NCI-H1048 (cell line): ENCODE measurements at regions not wholly inside any gene's neighbourhood (a gene's known extent, or its start where the extent isn't known, plus 50 kb on each side); places are given as distances from the start of the nearest gene placed in this dataset.

Experiments used
- DNase-seq: peaks from one replicate; lab custom pipeline; 2025; lab: John Stamatoyannopoulos, UW

DNA sequence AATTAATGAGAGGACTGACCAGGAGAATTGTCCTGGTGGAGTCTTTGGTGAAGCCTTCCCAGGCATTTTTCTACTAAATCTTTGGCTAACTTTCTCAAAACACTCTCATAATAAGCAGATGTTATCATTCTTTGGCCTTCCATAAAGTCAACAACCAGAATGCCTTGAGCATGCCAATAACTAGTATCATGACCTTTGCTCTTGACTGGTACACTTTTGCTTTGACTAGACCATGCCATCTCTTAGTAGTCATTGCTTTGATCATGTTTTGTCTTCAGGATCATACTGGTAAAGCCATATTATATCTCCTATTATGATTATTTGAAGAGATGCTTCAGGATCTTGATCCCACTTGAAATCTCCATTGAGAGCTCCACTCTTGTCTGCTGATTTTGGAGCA lies 506.9 kb downstream of the ELAVL2 start:
- no peak for DNase-seq

DNA sequence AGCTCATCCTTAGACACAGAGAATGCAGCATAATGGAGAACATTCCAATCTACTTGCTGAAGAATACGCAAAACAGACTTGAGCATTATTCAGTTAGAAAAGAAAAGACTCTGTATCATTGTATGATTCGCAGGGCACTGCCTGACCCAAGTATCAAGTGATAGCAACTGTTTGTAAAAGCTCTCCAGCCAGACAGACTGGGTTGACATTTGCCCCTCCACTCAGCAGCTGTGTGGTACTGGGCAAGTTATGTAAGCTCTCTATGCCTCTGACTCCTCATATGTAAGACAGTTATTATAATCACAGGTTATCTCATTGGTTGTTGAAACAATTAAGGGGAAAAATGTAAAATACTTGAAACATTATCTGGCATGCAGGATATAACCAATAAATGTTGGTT lies 505.0 kb downstream of the ELAVL2 start:
- DNase-seq, result no peak

DNA sequence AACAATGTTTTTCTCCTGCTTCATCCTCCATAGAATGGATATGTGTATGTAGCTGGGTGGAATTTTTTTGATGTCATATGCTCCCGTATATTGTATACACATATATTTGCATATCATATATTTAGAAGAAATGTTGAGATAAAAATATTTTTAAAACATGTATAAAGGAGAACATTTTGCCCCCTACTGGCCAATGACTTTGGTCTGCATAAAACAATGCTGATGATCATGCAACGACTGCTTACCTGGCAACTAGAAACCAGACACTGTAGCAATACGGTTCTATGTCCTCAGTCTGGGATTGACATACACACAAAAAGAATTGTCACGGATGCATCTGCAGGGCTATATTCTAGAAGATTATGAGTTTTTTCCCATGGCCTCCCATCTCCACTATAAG lies 503.6 kb downstream of the ELAVL2 start:
- no peak for DNase-seq

DNA sequence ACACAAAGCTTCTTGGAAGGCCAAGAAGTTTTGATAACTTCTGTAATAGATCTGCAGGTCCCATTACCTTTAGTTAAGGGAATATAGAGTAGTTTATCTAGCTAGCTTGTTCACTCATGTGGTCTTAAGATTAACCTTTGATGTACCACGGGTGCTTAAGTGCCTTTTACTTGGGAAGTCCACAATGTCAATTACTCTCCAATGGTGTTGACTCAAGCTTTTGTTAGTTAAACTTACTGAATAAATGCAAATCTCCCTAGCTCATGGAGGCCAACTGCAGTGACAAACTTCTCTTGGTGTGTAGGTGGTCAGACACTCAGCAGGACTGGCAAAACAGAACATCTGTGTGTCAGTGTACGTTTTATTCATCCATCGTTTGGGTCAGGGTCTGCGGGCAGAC lies 501.5 kb downstream of the ELAVL2 start:
- no peak for DNase-seq

DNA sequence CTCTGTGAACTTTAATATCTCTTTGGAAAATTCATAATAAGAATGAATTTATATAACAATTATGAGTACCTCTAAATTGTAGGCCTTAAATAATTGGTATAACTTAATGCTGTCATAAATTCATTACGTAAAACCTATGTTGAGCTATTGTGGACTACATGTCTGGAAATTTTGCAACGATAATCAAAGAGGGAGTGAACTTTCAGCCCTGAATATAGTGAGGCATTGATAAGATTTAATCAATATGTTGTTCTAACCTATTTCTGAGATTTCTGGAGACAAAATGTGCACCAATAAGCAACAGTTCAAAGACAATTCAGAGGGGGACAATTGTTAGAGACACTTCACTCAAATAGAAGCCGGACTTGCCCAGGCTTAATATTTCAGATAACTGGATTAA lies 499.4 kb downstream of the ELAVL2 start:
- no peak for DNase-seq

DNA sequence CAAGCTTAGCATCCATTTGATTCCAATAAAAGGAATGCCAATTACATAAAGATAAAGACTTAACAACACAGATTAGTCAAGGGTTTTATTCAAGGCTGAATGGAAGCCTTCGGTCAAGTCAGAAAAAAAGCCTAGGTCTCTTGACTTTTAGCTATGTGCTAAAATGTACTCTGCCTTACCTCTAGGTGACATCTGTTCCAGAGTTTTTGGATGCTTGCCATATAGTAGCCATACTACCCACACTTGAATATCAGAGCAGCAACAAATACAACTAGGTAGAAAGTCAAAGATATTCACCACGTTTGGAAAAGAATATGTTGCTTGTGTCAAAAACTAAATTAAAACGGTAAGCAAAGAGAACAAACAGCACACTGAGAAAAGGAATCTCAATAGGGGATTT lies 484.7 kb downstream of the ELAVL2 start:
- no peak for DNase-seq

DNA sequence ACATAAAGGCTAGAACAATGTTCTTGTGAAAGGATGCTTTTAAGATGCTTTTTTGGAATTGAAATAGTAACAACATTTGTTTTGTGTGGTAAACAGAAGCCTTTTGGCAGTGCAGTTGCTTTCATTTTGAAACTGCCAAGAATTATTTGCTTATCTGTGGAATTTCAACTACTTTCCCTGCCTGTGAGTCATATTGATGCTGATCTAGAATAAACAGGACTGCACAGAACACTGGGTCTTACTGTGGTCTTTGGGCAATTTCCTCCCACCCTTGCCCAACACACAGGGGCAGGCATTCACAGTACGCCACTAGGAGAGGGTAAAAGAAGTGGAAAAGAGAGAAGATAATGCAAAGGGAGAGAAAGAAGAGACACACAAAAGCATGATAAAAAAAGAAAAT lies 483.7 kb downstream of the ELAVL2 start:
- DNase-seq, result no peak

DNA sequence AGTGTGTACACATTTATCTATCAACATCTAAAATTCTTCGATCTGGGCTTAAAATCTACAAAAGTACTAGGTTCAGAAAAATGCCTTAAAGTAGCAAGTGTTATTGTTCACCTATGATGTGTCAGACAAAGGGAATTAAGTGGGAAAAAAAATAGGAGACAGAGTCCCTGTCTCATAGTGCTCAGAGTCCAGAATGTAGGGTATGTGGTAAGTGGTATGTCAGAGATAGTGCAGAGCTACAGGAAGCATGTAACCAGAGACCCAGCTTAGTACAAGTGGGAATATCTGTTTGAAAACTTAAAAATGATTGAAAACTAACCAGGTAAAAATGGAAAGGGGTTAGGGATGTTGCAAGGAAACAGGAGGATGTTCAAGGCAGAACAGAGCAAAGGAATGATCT lies 482.8 kb downstream of the ELAVL2 start:
- DNase-seq, result no peak

DNA sequence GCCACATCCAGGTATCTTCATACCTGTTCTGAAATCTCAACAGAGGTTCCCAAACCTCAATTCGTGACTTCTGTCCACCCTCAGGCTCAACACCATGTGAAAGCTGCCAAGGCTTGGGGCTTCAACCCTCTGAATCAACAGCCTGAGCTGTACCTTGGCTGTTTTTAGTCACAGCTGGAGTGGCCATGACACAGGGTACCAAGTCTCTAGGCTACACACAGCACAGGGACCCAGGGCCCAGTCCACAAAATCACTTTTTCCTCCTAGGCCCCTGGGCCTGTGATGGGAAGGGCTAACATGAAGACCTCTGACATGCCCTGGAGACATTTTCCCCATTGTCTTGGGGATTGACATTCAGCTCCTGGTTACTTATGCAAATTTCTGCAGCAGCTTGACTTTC lies 464.9 kb downstream of the ELAVL2 start:
- no peak for DNase-seq

DNA sequence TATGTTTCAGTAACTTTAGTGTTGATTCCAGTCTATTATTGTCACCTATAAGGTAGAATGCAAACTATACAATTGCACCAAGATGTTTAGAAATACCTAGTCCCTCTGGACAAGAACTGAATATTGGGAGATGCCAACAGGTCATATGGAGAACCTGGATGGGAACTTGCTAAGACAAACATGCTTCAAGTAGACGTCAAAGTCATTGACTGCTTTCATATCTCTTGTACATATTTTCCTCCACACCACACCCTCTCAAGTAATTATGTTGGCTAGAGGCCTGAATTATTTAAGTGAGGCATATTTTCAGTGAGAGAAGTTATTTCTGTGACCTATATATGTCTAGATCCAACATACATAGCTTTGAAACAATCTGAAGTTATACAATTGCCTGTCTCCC lies 453.3 kb downstream of the ELAVL2 start:
- DNase-seq, result no peak

DNA sequence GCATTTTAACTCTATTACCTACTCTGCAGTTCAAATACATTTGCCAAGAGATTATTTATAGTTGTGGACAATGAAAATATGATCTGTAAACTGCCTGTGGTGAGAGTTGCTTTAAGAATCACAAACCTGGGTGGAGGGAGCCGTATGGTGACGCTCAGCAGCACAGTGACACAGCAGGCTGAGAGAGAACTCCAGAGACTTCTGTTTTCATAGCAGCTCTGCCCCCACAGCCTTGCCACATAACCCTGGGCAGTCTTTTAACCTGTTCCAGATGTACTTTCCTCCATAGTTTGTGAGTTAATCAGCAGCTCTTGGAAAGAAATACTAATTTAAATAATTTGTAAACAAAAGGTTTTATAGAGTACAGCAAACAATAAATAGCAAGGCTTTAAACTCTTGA lies 450.5 kb downstream of the ELAVL2 start:
- DNase-seq, result no peak

DNA sequence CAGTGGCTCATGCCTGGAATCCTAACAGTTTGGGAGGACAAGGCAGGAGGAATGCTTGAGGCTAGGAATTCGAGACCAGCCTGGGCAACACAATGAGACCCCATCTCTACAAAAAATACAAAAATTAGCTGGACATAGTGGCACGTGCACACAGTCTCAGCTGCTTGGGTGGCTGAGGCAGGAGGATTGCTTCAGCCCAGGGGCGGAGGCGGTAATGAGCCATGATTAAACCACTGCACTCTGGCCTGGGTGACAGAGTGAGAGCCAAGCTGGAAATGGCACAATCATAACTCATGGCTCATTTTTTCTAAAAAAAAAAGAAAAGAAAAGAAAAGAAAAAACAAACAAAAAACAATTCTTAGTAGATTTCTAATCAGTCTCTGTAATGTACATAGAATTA lies 446.2 kb downstream of the ELAVL2 start:
- no peak for DNase-seq

DNA sequence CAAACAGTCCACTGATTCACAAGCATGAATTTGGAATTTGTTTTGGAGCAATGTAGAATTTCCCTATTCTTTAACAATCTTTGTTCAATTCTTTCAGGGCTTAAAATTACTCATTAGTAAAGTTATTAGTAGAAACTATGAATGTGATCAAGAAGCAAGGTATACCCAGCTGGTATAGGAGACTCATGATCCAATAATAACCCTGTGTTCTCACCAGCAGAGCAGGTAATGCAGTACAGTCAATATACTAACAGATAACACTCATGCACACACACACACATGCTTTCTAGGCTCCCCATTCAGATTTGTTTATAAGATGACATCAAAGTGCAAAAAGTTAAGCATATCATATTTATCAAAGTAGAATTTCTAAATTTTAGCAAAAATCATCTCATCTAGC lies 445.2 kb downstream of the ELAVL2 start:
- DNase-seq, result no peak

DNA sequence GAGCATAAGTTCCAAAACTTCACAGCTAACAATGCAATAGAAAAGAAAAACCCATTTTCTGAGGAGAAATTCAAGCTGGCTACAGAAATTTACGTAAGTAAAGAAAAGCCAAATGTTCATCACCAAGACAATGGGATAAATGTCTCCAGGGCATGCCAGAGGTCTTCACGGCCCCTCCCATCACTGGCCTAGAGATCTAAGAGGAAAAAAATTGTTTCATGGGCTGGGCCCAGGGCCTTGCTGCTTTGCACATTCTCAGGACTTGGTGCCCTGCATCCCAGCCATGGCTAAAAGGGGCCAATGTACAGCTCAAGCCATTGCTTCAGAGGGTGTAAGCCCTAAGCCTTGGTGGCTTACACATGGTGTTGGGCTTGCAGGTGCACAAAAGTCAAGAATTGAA lies 443.6 kb downstream of the ELAVL2 start:
- DNase-seq, result no peak

DNA sequence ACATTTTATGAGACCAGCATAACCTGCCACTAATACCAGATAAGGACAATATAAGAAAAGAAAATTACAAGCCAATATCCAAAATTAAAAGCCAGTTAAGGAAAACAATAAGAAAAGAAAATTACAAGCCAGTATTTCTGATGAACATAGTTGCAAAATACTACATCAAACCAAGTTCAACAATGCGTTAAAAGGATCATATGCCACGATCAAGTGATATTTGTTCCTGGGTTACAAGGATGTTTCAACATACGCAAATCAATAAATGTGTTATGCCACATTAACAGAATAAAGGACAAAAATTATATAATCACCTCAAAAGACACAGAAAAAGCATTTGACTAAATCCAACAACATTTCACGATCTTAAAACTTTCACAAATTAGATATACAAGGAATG lies 431.9 kb downstream of the ELAVL2 start:
- no peak for DNase-seq

DNA sequence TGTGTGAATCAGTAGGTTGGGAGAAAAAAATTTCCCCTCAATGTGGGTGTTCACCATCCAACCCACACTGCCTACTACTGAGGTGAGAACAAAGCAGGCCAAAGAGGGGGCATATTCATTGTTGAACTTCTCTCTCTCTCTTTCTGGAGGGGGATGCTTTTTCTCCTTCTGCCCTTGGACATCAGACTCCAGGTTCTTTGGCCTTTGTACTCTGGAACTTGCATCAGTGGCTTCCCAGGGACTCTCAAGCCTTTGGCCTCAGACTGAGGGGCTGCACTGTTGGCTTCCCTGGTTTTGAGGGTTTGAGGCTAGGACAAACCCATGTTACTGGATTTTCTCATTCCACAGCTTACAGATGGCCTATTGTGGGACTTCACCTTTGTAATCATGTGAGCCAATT lies 417.2 kb downstream of the ELAVL2 start:
- no peak for DNase-seq

DNA sequence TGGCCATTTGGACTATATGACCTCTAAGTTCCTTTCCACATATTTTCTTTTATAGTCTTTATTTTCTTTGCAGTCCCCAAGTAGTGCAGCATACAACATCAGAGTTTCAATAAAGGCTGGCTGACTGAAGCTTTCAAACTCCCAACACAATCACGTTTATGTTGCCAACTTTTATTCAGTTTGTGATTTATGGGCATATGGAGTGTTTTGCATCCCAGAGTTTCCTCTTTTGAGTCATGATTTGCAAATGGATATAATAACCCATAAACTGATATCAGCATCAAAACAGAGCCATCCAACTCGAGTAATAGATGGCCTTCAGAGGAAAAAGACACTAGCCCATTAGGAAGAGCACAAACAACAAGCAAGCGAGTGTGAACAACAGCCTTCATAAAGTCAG lies 414.0 kb downstream of the ELAVL2 start:
- no peak for DNase-seq

DNA sequence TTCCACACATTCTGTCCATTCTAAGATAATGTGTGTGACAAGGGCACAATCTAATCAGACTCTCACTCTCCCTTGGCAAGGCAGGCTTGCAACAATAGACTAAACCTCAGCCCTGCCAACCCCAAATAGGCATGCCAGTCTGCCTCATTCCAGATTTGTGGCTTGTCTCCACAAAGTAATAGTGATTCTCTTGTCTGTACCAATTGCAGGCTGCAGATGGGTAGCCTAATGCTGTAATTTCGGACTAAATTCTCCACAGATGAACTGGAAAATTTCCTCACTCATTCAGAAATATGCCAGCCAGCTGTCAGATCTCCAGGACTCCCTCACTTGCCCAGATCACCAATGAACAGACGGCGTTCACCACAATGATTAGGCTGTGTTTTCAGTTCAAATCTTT lies 413.6 kb downstream of the ELAVL2 start:
- DNase-seq, result no peak

DNA sequence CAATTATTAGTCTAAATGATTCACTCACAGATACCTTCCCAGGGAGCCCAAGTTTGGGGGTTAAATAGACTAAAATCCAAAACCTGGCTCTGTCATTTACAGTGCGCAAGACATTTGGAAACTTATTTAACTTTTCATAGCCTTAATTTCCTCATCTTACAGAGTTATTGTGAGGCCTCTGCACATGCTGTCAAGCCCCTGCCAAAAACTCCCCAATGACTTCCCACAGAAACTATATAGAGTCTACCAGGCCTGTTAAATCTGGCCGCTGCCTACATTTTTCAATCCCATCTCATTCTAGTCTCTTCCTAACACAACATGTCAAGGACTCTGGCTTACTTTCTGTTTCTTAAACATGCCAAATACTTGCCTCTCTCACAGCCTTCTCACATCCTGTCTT lies 412.5 kb downstream of the ELAVL2 start:
- DNase-seq, result no peak

DNA sequence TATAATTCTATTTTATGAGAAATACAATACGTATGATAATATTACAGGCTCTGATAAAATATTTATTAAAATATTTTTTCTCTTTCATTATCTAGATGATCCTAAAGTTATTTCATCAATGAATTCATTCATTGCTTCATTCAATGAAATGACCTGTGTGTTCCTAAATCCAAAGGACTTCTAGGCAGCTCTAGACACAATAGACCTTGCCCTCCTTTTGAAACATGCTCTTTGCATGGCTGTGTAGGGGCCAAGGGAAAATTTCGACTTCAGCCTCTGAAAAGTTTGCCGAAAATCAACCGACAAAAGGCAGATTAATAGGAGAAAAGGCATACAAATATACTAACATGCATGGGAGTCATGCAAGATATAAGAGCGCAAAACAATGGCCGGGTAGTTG lies 402.0 kb downstream of the ELAVL2 start:
- no peak for DNase-seq

DNA sequence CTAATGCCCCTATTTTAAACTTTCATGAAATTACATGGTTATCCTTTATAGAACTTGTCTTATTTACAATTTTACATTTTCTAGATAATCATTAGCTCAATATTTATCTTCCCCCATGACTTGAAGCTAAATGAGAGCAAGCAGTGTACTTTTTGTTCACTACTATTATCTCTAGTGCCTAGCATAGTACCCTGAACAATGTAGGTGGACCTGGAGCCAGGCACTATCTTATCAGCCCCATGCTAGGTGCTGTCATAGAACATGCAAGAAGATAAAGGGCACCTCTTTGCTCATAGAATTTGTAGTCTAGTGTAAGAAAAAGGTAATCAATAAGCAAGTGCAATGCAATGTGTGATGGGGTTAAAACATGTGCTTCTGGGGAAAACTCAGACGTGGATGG lies 399.9 kb downstream of the ELAVL2 start:
- DNase-seq, result no peak

DNA sequence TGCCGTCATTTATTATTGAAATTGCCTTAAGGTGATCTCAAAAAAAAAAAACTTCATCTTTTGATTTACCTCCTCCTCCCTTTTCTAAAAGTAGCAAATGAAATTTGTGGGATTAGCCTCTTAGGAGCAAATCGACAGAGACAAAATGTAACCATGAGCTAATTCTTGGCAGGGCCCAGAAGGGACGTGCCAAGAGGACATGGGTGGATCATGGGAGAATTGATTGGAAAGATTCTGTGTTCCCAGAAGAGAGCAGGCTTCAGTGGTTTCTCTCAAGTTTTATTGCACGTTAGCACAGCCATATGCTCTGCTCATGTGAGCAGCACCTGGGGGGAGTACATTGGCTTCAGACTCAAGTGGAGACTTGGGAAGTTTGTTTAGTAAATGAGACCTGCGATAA lies 394.6 kb downstream of the ELAVL2 start:
- DNase-seq, result no peak

DNA sequence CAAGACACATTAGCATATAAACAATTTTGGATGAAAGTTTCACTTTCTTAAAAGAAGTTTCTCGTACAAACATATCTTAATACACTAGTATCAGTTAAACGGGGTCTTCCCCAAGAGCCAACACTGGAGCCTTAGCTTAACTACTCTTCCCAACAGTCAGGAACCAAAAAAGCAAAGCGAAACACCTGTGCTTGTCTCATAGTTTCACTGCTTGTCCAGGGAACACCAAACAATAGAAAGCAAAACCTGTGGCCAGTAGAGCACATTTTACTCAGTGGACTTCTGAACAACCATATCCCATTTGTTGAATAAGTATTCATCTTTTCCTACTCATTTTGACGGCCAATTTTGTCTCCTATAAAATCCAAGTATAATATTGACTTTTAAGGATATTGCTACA lies 391.4 kb downstream of the ELAVL2 start:
- no peak for DNase-seq

DNA sequence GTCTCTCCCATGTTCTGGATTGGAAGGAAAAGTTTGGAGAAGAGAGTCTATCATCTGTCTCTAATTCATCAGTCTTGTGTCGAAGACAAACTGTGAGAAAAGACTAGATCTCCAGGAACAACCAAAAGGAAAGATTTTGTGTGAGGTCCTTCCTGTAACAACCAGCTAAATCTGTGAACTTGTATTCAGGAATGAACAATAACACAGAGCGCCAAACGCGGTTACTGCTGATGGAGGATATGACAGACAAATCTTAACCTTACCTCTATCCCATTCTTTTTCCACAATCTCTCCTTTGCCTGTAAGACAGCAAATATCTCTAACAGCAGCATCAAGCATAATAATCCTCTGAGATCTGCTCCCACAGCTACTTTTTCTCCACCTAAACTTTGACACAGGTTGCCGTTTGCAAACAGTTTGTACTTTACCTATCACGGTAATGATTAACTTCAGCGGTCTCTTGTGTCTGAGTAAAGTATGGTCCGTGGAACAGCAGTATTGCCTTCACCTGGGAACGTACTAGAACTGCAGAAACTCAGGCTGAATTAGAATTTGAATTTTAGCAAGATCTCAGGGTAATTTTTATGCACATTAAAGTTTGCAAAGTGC lies 387.6 kb downstream of the ELAVL2 start:
- DNase-seq, result no peak

DNA sequence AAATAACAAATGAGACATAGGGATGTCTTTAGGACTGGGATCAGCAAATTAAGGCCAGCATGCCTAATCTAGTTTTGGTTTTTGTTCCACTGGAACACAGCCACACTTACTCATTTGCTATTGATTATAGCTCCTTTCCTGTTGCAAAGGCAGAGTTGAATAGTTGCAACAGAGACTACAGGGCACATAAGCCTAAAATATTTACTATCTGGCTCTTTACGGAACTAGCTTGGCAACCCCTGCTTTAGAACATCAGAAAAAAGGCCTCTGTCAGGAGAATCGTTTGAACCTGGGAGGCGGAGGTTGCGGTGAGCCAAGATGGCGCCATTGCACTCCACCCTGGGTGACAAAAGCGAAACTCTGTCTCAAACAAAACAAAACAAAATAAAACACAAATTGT lies 384.8 kb downstream of the ELAVL2 start:
- no peak for DNase-seq
